PFSK-1 (cell line): ENCODE measurements at regions not wholly inside any gene's neighbourhood (a gene's known extent, or its start where the extent isn't known, plus 50 kb on each side); places are given as distances from the start of the nearest gene placed in this dataset.

Experiments used
- FOXP2 ChIP-seq: optimal IDR thresholded peaks from 2 replicates; pipeline ENCODE3; 2011; ENCODE audit warnings: borderline replicate concordance, control low read depth, inconsistent platforms; ENCODE audit not compliant: insufficient read depth; ENCODE audit errors: extremely low read length, extremely low read depth
- POLR2AphosphoS5 ChIP-seq: IDR thresholded peaks from 2 replicates; pipeline ENCODE4 v1.6.1; 2012; ENCODE audit warnings: low read depth, mild to moderate bottlenecking, control low read depth, low read length, moderate library complexity
- SIN3A ChIP-seq: IDR thresholded peaks from 2 replicates; pipeline ENCODE4 v1.6.1; 2012; ENCODE audit warnings: mild to moderate bottlenecking, low read length, moderate library complexity, borderline replicate concordance; ENCODE audit not compliant: insufficient read depth
- TAF1 ChIP-seq: IDR thresholded peaks from 2 replicates; pipeline ENCODE4 v1.6.1; 2012; ENCODE audit warnings: low read length, control low read depth, borderline replicate concordance; ENCODE audit not compliant: insufficient read depth
- TF ChIP-seq, protein P1 (sequence below), 2 experiments: IDR thresholded peaks; 2 replicates each; pipeline versions ENCODE4 v1.6.1 to v1.8.0; 2011 to 2012; ENCODE audit warnings: low read depth in 2 of 2, low read length in 2 of 2, control low read depth in 1 of 2, inconsistent platforms in 1 of 2, mild to moderate bottlenecking in 1 of 2, moderate library complexity in 1 of 2; ENCODE audit not compliant: insufficient read depth in 1 of 2

DNA sequence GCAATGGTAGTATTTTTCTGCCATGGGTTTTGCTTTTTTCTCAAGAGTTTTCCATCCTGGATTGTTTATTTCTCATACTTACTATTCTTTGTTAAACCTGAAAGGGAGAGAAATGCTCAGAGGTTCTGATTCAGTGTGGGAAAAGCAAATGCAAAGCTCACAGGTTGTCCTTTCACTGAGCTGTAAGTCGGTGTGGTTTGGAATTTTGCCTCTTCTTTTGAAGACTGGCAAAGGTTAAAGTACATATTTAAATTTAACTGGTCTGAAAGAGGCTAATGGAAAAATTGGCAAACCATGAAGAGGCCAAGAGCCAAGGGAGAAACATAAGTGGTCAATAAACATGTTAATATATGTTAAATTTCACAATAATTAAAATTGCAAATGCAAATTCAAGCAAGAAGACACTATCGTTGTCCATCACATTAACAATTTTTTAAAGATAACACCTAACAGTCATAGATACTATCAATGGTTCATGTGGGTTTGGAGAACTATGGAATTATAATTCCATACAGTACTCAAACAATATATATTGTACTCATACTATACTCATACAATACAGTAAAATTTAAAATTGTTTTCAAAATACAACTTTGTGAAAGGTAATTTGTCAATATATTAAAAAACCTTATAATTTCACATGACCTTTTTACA lies 246.8 kb upstream of the STT3B start:
- TF ChIP-seq, protein P1, sequence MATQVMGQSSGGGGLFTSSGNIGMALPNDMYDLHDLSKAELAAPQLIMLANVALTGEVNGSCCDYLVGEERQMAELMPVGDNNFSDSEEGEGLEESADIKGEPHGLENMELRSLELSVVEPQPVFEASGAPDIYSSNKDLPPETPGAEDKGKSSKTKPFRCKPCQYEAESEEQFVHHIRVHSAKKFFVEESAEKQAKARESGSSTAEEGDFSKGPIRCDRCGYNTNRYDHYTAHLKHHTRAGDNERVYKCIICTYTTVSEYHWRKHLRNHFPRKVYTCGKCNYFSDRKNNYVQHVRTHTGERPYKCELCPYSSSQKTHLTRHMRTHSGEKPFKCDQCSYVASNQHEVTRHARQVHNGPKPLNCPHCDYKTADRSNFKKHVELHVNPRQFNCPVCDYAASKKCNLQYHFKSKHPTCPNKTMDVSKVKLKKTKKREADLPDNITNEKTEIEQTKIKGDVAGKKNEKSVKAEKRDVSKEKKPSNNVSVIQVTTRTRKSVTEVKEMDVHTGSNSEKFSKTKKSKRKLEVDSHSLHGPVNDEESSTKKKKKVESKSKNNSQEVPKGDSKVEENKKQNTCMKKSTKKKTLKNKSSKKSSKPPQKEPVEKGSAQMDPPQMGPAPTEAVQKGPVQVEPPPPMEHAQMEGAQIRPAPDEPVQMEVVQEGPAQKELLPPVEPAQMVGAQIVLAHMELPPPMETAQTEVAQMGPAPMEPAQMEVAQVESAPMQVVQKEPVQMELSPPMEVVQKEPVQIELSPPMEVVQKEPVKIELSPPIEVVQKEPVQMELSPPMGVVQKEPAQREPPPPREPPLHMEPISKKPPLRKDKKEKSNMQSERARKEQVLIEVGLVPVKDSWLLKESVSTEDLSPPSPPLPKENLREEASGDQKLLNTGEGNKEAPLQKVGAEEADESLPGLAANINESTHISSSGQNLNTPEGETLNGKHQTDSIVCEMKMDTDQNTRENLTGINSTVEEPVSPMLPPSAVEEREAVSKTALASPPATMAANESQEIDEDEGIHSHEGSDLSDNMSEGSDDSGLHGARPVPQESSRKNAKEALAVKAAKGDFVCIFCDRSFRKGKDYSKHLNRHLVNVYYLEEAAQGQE (IDR thresholded peaks at IDR 0.05; ENCODE audit: insufficient read depth in 1 of 2, low read depth in 2 of 2, low read length in 2 of 2), result no peak
- TF ChIP-seq POLR2AphosphoS5 (no peak), FOXP2 (no peak), TAF1 (no peak), SIN3A (no peak)

DNA sequence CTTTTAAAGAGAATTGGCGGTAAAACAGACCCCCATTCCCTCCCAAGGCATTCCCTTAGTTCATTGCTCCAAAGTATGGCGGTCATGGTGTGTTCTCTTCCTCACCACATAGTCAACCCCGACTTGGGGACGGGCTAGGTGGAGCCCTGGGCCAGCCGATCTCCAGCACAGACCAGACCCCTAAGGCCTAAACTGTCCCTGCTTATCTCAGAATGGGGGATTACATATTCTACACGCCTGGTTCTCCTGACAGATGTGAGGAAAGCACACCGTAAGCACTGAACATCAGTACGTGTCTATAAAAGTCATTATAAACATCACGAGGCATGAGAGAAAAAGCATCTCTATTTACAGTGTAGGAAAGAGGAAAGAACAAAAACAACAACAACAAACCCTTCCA lies 244.5 kb upstream of the STT3B start:
- TF ChIP-seq, protein P1 (IDR thresholded peaks at IDR 0.05; ENCODE audit: insufficient read depth in 1 of 2, low read depth in 2 of 2, low read length in 2 of 2), result no peak
- TF ChIP-seq POLR2AphosphoS5 (no peak), SIN3A (no peak), TAF1 (no peak), FOXP2 (no peak)

DNA sequence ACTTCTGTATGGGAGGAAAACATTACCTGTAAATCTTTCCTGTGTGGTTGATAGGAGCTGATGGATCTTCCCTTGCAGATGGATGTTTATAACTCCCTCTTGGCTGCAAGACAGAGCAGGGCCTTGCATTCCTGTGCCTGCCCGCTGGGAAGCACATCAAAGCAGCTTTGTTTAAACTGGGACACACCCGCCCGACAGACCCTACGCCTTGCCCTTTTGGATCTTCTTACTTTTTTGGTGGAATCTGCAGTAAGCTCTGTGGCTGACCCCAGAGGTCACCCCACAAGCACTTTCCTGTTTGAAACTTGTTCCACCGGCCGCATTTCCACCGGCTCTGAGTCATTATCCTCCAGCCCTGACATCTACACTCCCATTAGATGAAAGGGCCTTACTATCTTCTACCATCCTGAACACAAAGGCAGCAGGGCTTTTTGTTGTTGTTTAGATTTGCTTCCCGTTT lies 244.1 kb upstream of the STT3B start:
- TF ChIP-seq TAF1 (no peak), SIN3A (no peak), FOXP2 (no peak), POLR2AphosphoS5 (no peak)
- TF ChIP-seq, protein P1 (IDR thresholded peaks at IDR 0.05; ENCODE audit: insufficient read depth in 1 of 2, low read depth in 2 of 2, low read length in 2 of 2), result no peak

DNA sequence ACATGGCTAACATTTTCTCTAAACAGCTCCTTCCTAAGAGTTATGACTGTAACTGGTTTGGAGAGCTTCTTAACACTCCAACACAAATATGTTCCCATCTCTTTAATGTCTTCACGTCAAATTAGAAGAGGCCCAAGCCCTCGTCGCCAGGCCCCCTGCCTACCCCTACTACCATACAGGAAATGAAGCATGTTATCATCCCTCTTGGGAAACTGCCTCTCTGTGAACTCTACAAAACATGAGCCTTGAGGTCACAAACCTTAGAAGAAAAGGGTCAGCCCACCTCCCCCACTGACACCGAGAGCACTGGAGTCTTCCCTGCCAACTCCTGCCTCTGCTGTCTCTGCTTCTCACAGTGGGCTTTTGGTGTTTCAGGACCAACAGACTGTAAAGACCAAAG lies 243.1 kb upstream of the STT3B start:
- no peak for TF ChIP-seq SIN3A
- TF ChIP-seq FOXP2, result no peak
- TF ChIP-seq POLR2AphosphoS5, result no peak
- TF ChIP-seq TAF1, result no peak
- TF ChIP-seq, protein P1 (IDR thresholded peaks at IDR 0.05; ENCODE audit: insufficient read depth in 1 of 2, low read depth in 2 of 2, low read length in 2 of 2), result no peak
